ENCODE measurements at regions not wholly inside any gene's neighbourhood (a gene's known extent, or its start where the extent isn't known, plus 50 kb on each side); places are given as distances from the start of the nearest gene placed in this dataset.

- DNase-seq (ENCODE audit: low read depth in 1 of 2, low spot score in 2 of 2): no peak
- no peaks in the 10 kb centered on the region for H3K27me3 ChIP-seq (replicated peaks)
- no peak overlapping the region for H3K4me3 ChIP-seq
- no peak overlapping the region for H3K27ac ChIP-seq
- H3K9me3 ChIP-seq (replicated peaks): no peaks in the 10 kb centered on the region
- H3K36me3 ChIP-seq: no peaks in the 10 kb centered on the region
- no peaks in the 10 kb centered on the region for H3K4me1 ChIP-seq (replicated peaks)
Observed at GRCh38 chrX:39497702-39498265, 600.0 kb downstream of the BCOR start.

GRCh38 chrX:39499996-39500395 is 597.8 kb downstream of the BCOR start:
- DNase-seq (ENCODE audit: low read depth in 1 of 2, low spot score in 2 of 2): no peak

GRCh38 chrX:39501822-39502221 is 595.9 kb downstream of the BCOR start:
- Histone ChIP-seq H3K9me3 (replicated peaks) (no peaks in the 10 kb centered on the region), H3K36me3 (no peaks in the 10 kb centered on the region), H3K4me1 (replicated peaks) (no peaks in the 10 kb centered on the region), H3K4me3 (no peak overlapping the region), H3K27ac (no peak overlapping the region), H3K27me3 (replicated peaks) (no peaks in the 10 kb centered on the region)
- DNase-seq (ENCODE audit: low read depth in 1 of 2, low spot score in 2 of 2): no peak

More at GRCh38 chrX:39499996-39500395, 597.8 kb downstream of the BCOR start:
- Histone ChIP-seq H3K4me1 (replicated peaks) (no peaks in the 10 kb centered on the region), H3K9me3 (replicated peaks) (no peaks in the 10 kb centered on the region), H3K27ac (no peak overlapping the region), H3K36me3 (no peaks in the 10 kb centered on the region), H3K4me3 (no peak overlapping the region), H3K27me3 (replicated peaks) (no peaks in the 10 kb centered on the region)

GRCh38 chrX:39502486-39502885 is 595.3 kb downstream of the BCOR start:
- no peaks in the 10 kb centered on the region for H3K27me3 ChIP-seq (replicated peaks)
- no peak overlapping the region for H3K27ac ChIP-seq
- H3K4me1 ChIP-seq (replicated peaks): no peaks in the 10 kb centered on the region
- no peaks in the 10 kb centered on the region for H3K36me3 ChIP-seq
- no peak overlapping the region for H3K4me3 ChIP-seq
- no peaks in the 10 kb centered on the region for H3K9me3 ChIP-seq (replicated peaks)
- no peak for DNase-seq (ENCODE audit: low read depth in 1 of 2, low spot score in 2 of 2)

- no peaks in the 10 kb centered on the region for H3K36me3 ChIP-seq
- DNase-seq (ENCODE audit: low read depth in 1 of 2, low spot score in 2 of 2): no peak
- H3K4me3 ChIP-seq: no peak overlapping the region
- no peaks in the 10 kb centered on the region for H3K27me3 ChIP-seq (replicated peaks)
- no peaks in the 10 kb centered on the region for H3K9me3 ChIP-seq (replicated peaks)
- no peak overlapping the region for H3K27ac ChIP-seq
- H3K4me1 ChIP-seq (replicated peaks): no peaks in the 10 kb centered on the region
Observed at GRCh38 chrX:39504227-39504626, 593.5 kb downstream of the BCOR start.

- Histone ChIP-seq H3K27me3 (replicated peaks) (no peaks in the 10 kb centered on the region), H3K9me3 (replicated peaks) (no peaks in the 10 kb centered on the region), H3K4me1 (replicated peaks) (no peaks in the 10 kb centered on the region), H3K27ac (no peak overlapping the region), H3K36me3 (no peaks in the 10 kb centered on the region), H3K4me3 (no peak overlapping the region)
- DNase-seq (ENCODE audit: low read depth in 1 of 2, low spot score in 2 of 2): no peak
Observed at GRCh38 chrX:39504850-39505259, 592.9 kb downstream of the BCOR start.

GRCh38 chrX:39506131-39506530 is 591.6 kb downstream of the BCOR start:
- Histone ChIP-seq H3K27me3 (replicated peaks) (no peaks in the 10 kb centered on the region), H3K9me3 (replicated peaks) (no peaks in the 10 kb centered on the region), H3K27ac (no peak overlapping the region), H3K36me3 (no peaks in the 10 kb centered on the region), H3K4me1 (replicated peaks) (no peaks in the 10 kb centered on the region), H3K4me3 (no peak overlapping the region)
- DNase-seq (ENCODE audit: low read depth in 1 of 2, low spot score in 2 of 2): no peak

- Histone ChIP-seq H3K36me3 (no peaks in the 10 kb centered on the region), H3K27me3 (replicated peaks) (no peaks in the 10 kb centered on the region)
Observed at GRCh38 chrX:39507034-39507433, 590.7 kb downstream of the BCOR start.

GRCh38 chrX:39507617-39508299 is 590.0 kb downstream of the BCOR start:
- H3K4me3 ChIP-seq: no peak overlapping the region
- no peak overlapping the region for H3K27ac ChIP-seq
- no peaks in the 10 kb centered on the region for H3K4me1 ChIP-seq (replicated peaks)

More at GRCh38 chrX:39507034-39507433, 590.7 kb downstream of the BCOR start:
- no peak overlapping the region for H3K4me3 ChIP-seq
- DNase-seq (ENCODE audit: low read depth in 1 of 2, low spot score in 2 of 2): no peak
- no peaks in the 10 kb centered on the region for H3K9me3 ChIP-seq (replicated peaks)
- no peaks in the 10 kb centered on the region for H3K4me1 ChIP-seq (replicated peaks)
- H3K27ac ChIP-seq: no peak overlapping the region

GRCh38 chrX:39508300-39508692 is 589.5 kb downstream of the BCOR start:
- no peak overlapping the region for H3K27ac ChIP-seq
- DNase-seq (ENCODE audit: low read depth in 1 of 2, low spot score in 2 of 2): no peak
- no peaks in the 10 kb centered on the region for H3K27me3 ChIP-seq (replicated peaks)
- H3K4me3 ChIP-seq: no peak overlapping the region
- no peaks in the 10 kb centered on the region for H3K9me3 ChIP-seq (replicated peaks)
- no peaks in the 10 kb centered on the region for H3K36me3 ChIP-seq
- H3K4me1 ChIP-seq (replicated peaks): no peaks in the 10 kb centered on the region

More at GRCh38 chrX:39507617-39508299, 590.0 kb downstream of the BCOR start:
- Histone ChIP-seq H3K27me3 (replicated peaks) (no peaks in the 10 kb centered on the region), H3K36me3 (no peaks in the 10 kb centered on the region), H3K9me3 (replicated peaks) (no peaks in the 10 kb centered on the region)
- DNase-seq (ENCODE audit: low read depth in 1 of 2, low spot score in 2 of 2): no peak

- Histone ChIP-seq H3K36me3 (no peaks in the 10 kb centered on the region), H3K4me1 (replicated peaks) (no peaks in the 10 kb centered on the region), H3K9me3 (replicated peaks) (no peaks in the 10 kb centered on the region), H3K27ac (no peak overlapping the region), H3K4me3 (no peak overlapping the region), H3K27me3 (replicated peaks) (no peaks in the 10 kb centered on the region)
- DNase-seq (ENCODE audit: low read depth in 1 of 2, low spot score in 2 of 2): no peak
Observed at GRCh38 chrX:39509157-39509556, 588.6 kb downstream of the BCOR start.

GRCh38 chrX:39513836-39514235 is 583.9 kb downstream of the BCOR start:
- no peak for DNase-seq (ENCODE audit: low read depth in 1 of 2, low spot score in 2 of 2)
- H3K9me3 ChIP-seq (replicated peaks): no peaks in the 10 kb centered on the region
- no peak overlapping the region for H3K4me3 ChIP-seq
- H3K27ac ChIP-seq: no peak overlapping the region
- no peaks in the 10 kb centered on the region for H3K36me3 ChIP-seq
- no peaks in the 10 kb centered on the region for H3K27me3 ChIP-seq (replicated peaks)
- H3K4me1 ChIP-seq (replicated peaks): no peaks in the 10 kb centered on the region

- Histone ChIP-seq H3K9me3 (replicated peaks) (no peaks in the 10 kb centered on the region), H3K27ac (no peak overlapping the region), H3K36me3 (no peaks in the 10 kb centered on the region), H3K27me3 (replicated peaks) (no peaks in the 10 kb centered on the region), H3K4me1 (replicated peaks) (no peaks in the 10 kb centered on the region), H3K4me3 (no peak overlapping the region)
- DNase-seq (ENCODE audit: low read depth in 1 of 2, low spot score in 2 of 2): no peak
Observed at GRCh38 chrX:39514801-39515200, 583.0 kb downstream of the BCOR start.

GRCh38 chrX:39516427-39516841 is 581.3 kb downstream of the BCOR start:
- Histone ChIP-seq H3K4me3 (no peak overlapping the region), H3K4me1 (replicated peaks) (no peaks in the 10 kb centered on the region), H3K36me3 (no peaks in the 10 kb centered on the region), H3K27ac (no peak overlapping the region), H3K27me3 (replicated peaks) (no peaks in the 10 kb centered on the region), H3K9me3 (replicated peaks) (no peaks in the 10 kb centered on the region)
- no peak for DNase-seq (ENCODE audit: low read depth in 1 of 2, low spot score in 2 of 2)

All from SJSA1 (cell line).